ENCODE measurements at regions not wholly inside any gene's neighbourhood (a gene's known extent, or its start where the extent isn't known, plus 50 kb on each side); places are given as distances from the start of the nearest gene placed in this dataset.

- Histone ChIP-seq H3K9me3 (ENCODE audit: control insufficient read depth, low read depth, low read length) (no peaks in the 10 kb centered on the region), H4K5ac (ENCODE audit: insufficient read length, low read depth, low read length) (no peak overlapping the region), H3K27ac (ENCODE audit: insufficient read length, low read depth, low read length) (no peak overlapping the region), H4K91ac (ENCODE audit: insufficient read length, low read depth, low read length) (no peak overlapping the region), H3K9ac (ENCODE audit: extremely low read depth, insufficient read length, low read length) (no peak overlapping the region), H2BK15ac (ENCODE audit: low read depth, low read length) (no peak overlapping the region), H4K8ac (replicated peaks; ENCODE audit: insufficient read length, low read depth, low read length) (no peak overlapping the region), H3K4me2 (ENCODE audit: insufficient read depth, insufficient read length, low read length) (no peak overlapping the region), H3K4me1 (ENCODE audit: insufficient read depth, low read length) (no peaks in the 10 kb centered on the region), H3K4ac (ENCODE audit: low read depth, low read length) (no peak overlapping the region), H2BK12ac (ENCODE audit: insufficient read length, low read depth, low read length) (no peak overlapping the region), H3K56ac (ENCODE audit: insufficient read length, low read depth, low read length) (no peak overlapping the region), H3K79me1 (ENCODE audit: insufficient read depth, low read depth, low read length, poor library complexity, severe bottlenecking) (no peaks in the 10 kb centered on the region), H2AFZ (ENCODE audit: low read length) (no peak overlapping the region), H3K79me2 (ENCODE audit: insufficient read depth, low read length) (no peaks in the 10 kb centered on the region), H3T11ph (ENCODE audit: low read length) (no peak overlapping the region), H4K20me1 (ENCODE audit: control insufficient read depth, insufficient read depth, insufficient read length) (no peaks in the 10 kb centered on the region), H2BK5ac (ENCODE audit: insufficient read length, low read length) (no peak overlapping the region), H2BK120ac (ENCODE audit: low read depth, low read length, poor library complexity, severe bottlenecking) (no peak overlapping the region), H3K14ac (ENCODE audit: insufficient read depth, low read length) (no peak overlapping the region; the same call in 1 of the 2 replicates), H2BK20ac (ENCODE audit: low read depth, low read length, poor library complexity, severe bottlenecking) (no peak overlapping the region), H3K18ac (ENCODE audit: insufficient read length, low read depth, low read length) (no peak overlapping the region), H2AK5ac (ENCODE audit: insufficient read length, low read length) (no peak overlapping the region), H3K27me3 (ENCODE audit: insufficient read depth, low read length) (no peaks in the 10 kb centered on the region), H3K23me2 (ENCODE audit: insufficient read length, low read depth, low read length, poor library complexity, severe bottlenecking) (no peaks in the 10 kb centered on the region), H3K23ac (ENCODE audit: insufficient read length, low read depth, low read length) (no peak overlapping the region)
- TF ChIP-seq, protein P1, sequence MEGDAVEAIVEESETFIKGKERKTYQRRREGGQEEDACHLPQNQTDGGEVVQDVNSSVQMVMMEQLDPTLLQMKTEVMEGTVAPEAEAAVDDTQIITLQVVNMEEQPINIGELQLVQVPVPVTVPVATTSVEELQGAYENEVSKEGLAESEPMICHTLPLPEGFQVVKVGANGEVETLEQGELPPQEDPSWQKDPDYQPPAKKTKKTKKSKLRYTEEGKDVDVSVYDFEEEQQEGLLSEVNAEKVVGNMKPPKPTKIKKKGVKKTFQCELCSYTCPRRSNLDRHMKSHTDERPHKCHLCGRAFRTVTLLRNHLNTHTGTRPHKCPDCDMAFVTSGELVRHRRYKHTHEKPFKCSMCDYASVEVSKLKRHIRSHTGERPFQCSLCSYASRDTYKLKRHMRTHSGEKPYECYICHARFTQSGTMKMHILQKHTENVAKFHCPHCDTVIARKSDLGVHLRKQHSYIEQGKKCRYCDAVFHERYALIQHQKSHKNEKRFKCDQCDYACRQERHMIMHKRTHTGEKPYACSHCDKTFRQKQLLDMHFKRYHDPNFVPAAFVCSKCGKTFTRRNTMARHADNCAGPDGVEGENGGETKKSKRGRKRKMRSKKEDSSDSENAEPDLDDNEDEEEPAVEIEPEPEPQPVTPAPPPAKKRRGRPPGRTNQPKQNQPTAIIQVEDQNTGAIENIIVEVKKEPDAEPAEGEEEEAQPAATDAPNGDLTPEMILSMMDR (conservative IDR thresholded peaks at IDR 0.05): no peak
- WGBS (ENCODE audit: extremely low coverage, insufficient read length, low lambda C conversion rate): no CpG with 5 or more reads among the region's 9 CpGs
- Mint-ChIP-seq H3K36me3 (ENCODE audit: insufficient read depth in 1 of 3, low read depth in 3 of 3) (no peaks in the 10 kb centered on the region), H3K9me3 (no peaks in the 10 kb centered on the region), H3K4me1 (peaks cover 0 to 8% of the 10 kb centered on the region in 2 experiments; a peak in 2 of 4 replicates), H3K4me3 (no peak overlapping the region), H3K27me3 (ENCODE audit: low read depth) (peaks cover 33% of the 10 kb centered on the region), H3K27ac (no peak overlapping the region; a peak in 1 of 7 replicates)
- no peak for DNase-seq
Measured at GRCh38 chr18:65620076-65620696, 130.6 kb upstream of the CDH7 start.
